ENCODE measurements at regions not wholly inside any gene's neighbourhood (a gene's known extent, or its start where the extent isn't known, plus 50 kb on each side); places are given as distances from the start of the nearest gene placed in this dataset.

- Histone ChIP-seq H3K4me1 (ENCODE audit: control insufficient read depth, insufficient read depth, low read length, unreplicated experiment) (no peaks in the 10 kb centered on the region), H2AFZ (ENCODE audit: low read length, unreplicated experiment) (no peak overlapping the region), H3K4me3 (ENCODE audit: low read depth, low read length) (no peak overlapping the region), H3K79me2 (ENCODE audit: control insufficient read depth, insufficient read depth, low read length, unreplicated experiment) (no peaks in the 10 kb centered on the region), H3K36me3 (ENCODE audit: insufficient read depth, low read length) (no peaks in the 10 kb centered on the region), H3K27me3 (ENCODE audit: insufficient read depth, low read length) (peaks cover 57% of the 10 kb centered on the region), H3K27ac (ENCODE audit: low read depth, low read length) (no peak overlapping the region)
Observed at GRCh38 chr9:38277601-38278200, 114.8 kb upstream of the ALDH1B1 start.

GRCh38 chr9:38276771-38277439, 115.6 kb upstream of the ALDH1B1 start:
- Histone ChIP-seq H3K27ac (ENCODE audit: low read depth, low read length) (no peak overlapping the region), H3K79me2 (ENCODE audit: control insufficient read depth, insufficient read depth, low read length, unreplicated experiment) (no peaks in the 10 kb centered on the region), H3K27me3 (ENCODE audit: insufficient read depth, low read length) (peaks cover 58% of the 10 kb centered on the region), H2AFZ (ENCODE audit: low read length, unreplicated experiment) (no peak overlapping the region), H3K4me1 (ENCODE audit: control insufficient read depth, insufficient read depth, low read length, unreplicated experiment) (no peaks in the 10 kb centered on the region), H3K36me3 (ENCODE audit: insufficient read depth, low read length) (no peaks in the 10 kb centered on the region), H3K4me3 (ENCODE audit: low read depth, low read length) (no peak overlapping the region)

GRCh38 chr9:38274800-38275199, 117.7 kb upstream of the ALDH1B1 start:
- Histone ChIP-seq H3K79me2 (ENCODE audit: control insufficient read depth, insufficient read depth, low read length, unreplicated experiment) (no peaks in the 10 kb centered on the region), H3K36me3 (ENCODE audit: insufficient read depth, low read length) (no peaks in the 10 kb centered on the region), H3K4me1 (ENCODE audit: control insufficient read depth, insufficient read depth, low read length, unreplicated experiment) (no peaks in the 10 kb centered on the region), H2AFZ (ENCODE audit: low read length, unreplicated experiment) (no peak overlapping the region), H3K27me3 (ENCODE audit: insufficient read depth, low read length) (peaks cover 52% of the 10 kb centered on the region), H3K27ac (ENCODE audit: low read depth, low read length) (no peak overlapping the region), H3K4me3 (ENCODE audit: low read depth, low read length) (no peak overlapping the region)

GRCh38 chr9:38272710-38273109, 119.8 kb upstream of the ALDH1B1 start:
- H3K4me1 ChIP-seq (ENCODE audit: control insufficient read depth, insufficient read depth, low read length, unreplicated experiment): no peaks in the 10 kb centered on the region
- peaks cover 57% of the 10 kb centered on the region for H3K27me3 ChIP-seq (ENCODE audit: insufficient read depth, low read length)
- H3K79me2 ChIP-seq (ENCODE audit: control insufficient read depth, insufficient read depth, low read length, unreplicated experiment): no peaks in the 10 kb centered on the region
- H2AFZ ChIP-seq (ENCODE audit: low read length, unreplicated experiment): no peak overlapping the region
- no peak overlapping the region for H3K4me3 ChIP-seq (ENCODE audit: low read depth, low read length)
- H3K27ac ChIP-seq (ENCODE audit: low read depth, low read length): no peak overlapping the region
- no peaks in the 10 kb centered on the region for H3K36me3 ChIP-seq (ENCODE audit: insufficient read depth, low read length)

GRCh38 chr9:38271666-38272241, 120.7 kb upstream of the ALDH1B1 start:
- Histone ChIP-seq H3K4me1 (ENCODE audit: control insufficient read depth, insufficient read depth, low read length, unreplicated experiment) (no peaks in the 10 kb centered on the region), H3K27ac (ENCODE audit: low read depth, low read length) (no peak overlapping the region), H3K4me3 (ENCODE audit: low read depth, low read length) (no peak overlapping the region), H2AFZ (ENCODE audit: low read length, unreplicated experiment) (no peak overlapping the region), H3K36me3 (ENCODE audit: insufficient read depth, low read length) (no peaks in the 10 kb centered on the region), H3K79me2 (ENCODE audit: control insufficient read depth, insufficient read depth, low read length, unreplicated experiment) (no peaks in the 10 kb centered on the region), H3K27me3 (ENCODE audit: insufficient read depth, low read length) (peaks cover 65% of the 10 kb centered on the region)

GRCh38 chr9:38269775-38270174, 122.7 kb upstream of the ALDH1B1 start:
- H3K79me2 ChIP-seq (ENCODE audit: control insufficient read depth, insufficient read depth, low read length, unreplicated experiment): no peaks in the 10 kb centered on the region
- H3K27ac ChIP-seq (ENCODE audit: low read depth, low read length): no peak overlapping the region
- no peaks in the 10 kb centered on the region for H3K4me1 ChIP-seq (ENCODE audit: control insufficient read depth, insufficient read depth, low read length, unreplicated experiment)
- H3K27me3 ChIP-seq (ENCODE audit: insufficient read depth, low read length): peaks cover 70% of the 10 kb centered on the region
- H3K36me3 ChIP-seq (ENCODE audit: insufficient read depth, low read length): no peaks in the 10 kb centered on the region
- H2AFZ ChIP-seq (ENCODE audit: low read length, unreplicated experiment): no peak overlapping the region
- H3K4me3 ChIP-seq (ENCODE audit: low read depth, low read length): no peak overlapping the region

- Histone ChIP-seq H3K4me3 (ENCODE audit: low read depth, low read length) (no peak overlapping the region), H3K79me2 (ENCODE audit: control insufficient read depth, insufficient read depth, low read length, unreplicated experiment) (no peaks in the 10 kb centered on the region), H3K4me1 (ENCODE audit: control insufficient read depth, insufficient read depth, low read length, unreplicated experiment) (no peaks in the 10 kb centered on the region), H3K27ac (ENCODE audit: low read depth, low read length) (no peak overlapping the region), H3K36me3 (ENCODE audit: insufficient read depth, low read length) (no peaks in the 10 kb centered on the region), H2AFZ (ENCODE audit: low read length, unreplicated experiment) (no peak overlapping the region), H3K27me3 (ENCODE audit: insufficient read depth, low read length) (peaks cover 48% of the 10 kb centered on the region)
Observed at GRCh38 chr9:38263532-38263931, 129.0 kb upstream of the ALDH1B1 start.

- Histone ChIP-seq H2AFZ (ENCODE audit: low read length, unreplicated experiment) (no peak overlapping the region), H3K27me3 (ENCODE audit: insufficient read depth, low read length) (peaks cover 25% of the 10 kb centered on the region), H3K36me3 (ENCODE audit: insufficient read depth, low read length) (no peaks in the 10 kb centered on the region), H3K4me1 (ENCODE audit: control insufficient read depth, insufficient read depth, low read length, unreplicated experiment) (no peaks in the 10 kb centered on the region), H3K27ac (ENCODE audit: low read depth, low read length) (no peak overlapping the region), H3K79me2 (ENCODE audit: control insufficient read depth, insufficient read depth, low read length, unreplicated experiment) (no peaks in the 10 kb centered on the region), H3K4me3 (ENCODE audit: low read depth, low read length) (no peak overlapping the region)
Observed at GRCh38 chr9:38259519-38260218, 132.8 kb upstream of the ALDH1B1 start.

GRCh38 chr9:38259056-38259455, 133.4 kb upstream of the ALDH1B1 start:
- Histone ChIP-seq H3K79me2 (ENCODE audit: control insufficient read depth, insufficient read depth, low read length, unreplicated experiment) (no peaks in the 10 kb centered on the region), H3K27me3 (ENCODE audit: insufficient read depth, low read length) (peaks cover 19% of the 10 kb centered on the region), H3K4me3 (ENCODE audit: low read depth, low read length) (no peak overlapping the region), H3K4me1 (ENCODE audit: control insufficient read depth, insufficient read depth, low read length, unreplicated experiment) (no peaks in the 10 kb centered on the region), H3K36me3 (ENCODE audit: insufficient read depth, low read length) (no peaks in the 10 kb centered on the region), H3K27ac (ENCODE audit: low read depth, low read length) (no peak overlapping the region), H2AFZ (ENCODE audit: low read length, unreplicated experiment) (no peak overlapping the region)

GRCh38 chr9:38257626-38258215, 134.8 kb upstream of the ALDH1B1 start:
- H2AFZ ChIP-seq (ENCODE audit: low read length, unreplicated experiment): no peak overlapping the region
- no peaks in the 10 kb centered on the region for H3K79me2 ChIP-seq (ENCODE audit: control insufficient read depth, insufficient read depth, low read length, unreplicated experiment)
- H3K4me3 ChIP-seq (ENCODE audit: low read depth, low read length): no peak overlapping the region
- H3K36me3 ChIP-seq (ENCODE audit: insufficient read depth, low read length): no peaks in the 10 kb centered on the region
- no peaks in the 10 kb centered on the region for H3K4me1 ChIP-seq (ENCODE audit: control insufficient read depth, insufficient read depth, low read length, unreplicated experiment)
- H3K27me3 ChIP-seq (ENCODE audit: insufficient read depth, low read length): peaks cover 11% of the 10 kb centered on the region; the same call in 1 of the 2 replicates
- H3K27ac ChIP-seq (ENCODE audit: low read depth, low read length): no peak overlapping the region
